Myocyte (in vitro differentiated cells): ENCODE measurements at regions not wholly inside any gene's neighbourhood (a gene's known extent, or its start where the extent isn't known, plus 50 kb on each side); places are given as distances from the start of the nearest gene placed in this dataset.
A peak's percentile ranks its signal among the peaks of the same experiment; 100 is the strongest.
"Not testable (repeated sequence)": the region's sequence is repeated elsewhere in the genome, so short reads cannot be mapped to it uniquely, and the experiment has no call there.

Experiments used
- DNase-seq: peaks from one replicate; pipeline ENCODE4 v3.0.0-alpha.2; 2012; ENCODE audit warnings: low read depth

DNA sequence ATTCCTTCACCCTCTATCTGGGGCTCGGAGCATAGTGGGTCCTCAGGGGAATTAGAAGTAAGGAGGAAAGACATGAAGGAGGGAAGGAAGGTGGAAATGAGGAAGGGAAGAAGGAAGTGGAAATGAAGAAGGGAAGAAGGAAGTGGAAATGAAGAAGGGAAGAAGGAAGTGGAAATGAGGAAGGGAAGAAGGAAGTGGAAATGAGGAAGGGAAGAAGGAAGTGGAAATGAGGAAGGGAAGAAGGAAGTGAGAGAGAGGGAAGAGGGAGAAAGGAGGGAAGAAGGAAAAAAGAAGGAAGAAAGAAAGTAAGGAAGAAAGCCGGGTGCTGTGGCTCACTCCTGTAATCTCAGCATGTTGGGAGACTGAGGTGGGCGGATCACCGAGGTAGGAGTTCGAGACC lies 125.6 kb upstream of the SALL4 start:
- DNase-seq: not testable (repeated sequence)

DNA sequence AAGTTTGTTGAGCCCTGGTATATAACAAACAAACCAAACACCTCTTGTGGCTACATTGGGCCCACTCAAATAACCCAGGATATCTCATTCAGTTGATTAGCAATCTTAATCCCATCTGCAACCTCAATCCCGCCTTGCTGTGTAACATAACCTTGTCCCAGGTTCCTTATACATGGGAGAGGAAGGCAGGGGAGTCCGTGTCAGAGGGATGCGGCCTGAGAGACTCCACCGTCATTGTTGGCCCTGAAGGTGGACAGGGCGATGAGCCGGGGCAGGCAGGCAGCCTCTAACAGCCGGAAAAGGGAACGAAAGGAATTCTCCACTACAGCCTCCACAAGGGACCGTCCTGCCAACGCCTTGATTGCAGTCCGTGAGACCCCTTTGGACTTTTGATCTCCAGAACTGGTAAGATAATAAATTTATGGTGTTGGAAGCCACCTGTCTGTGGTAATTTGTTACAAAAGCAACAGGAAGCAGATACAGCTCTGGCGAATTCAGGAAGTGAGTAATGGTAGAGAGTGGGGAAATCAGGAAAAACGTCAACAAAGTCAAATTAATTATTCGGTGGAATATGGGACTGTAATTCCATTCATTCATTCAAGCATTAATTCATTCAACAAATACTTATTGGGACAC lies 124.5 kb upstream of the SALL4 start:
- DNase-seq: no peak

DNA sequence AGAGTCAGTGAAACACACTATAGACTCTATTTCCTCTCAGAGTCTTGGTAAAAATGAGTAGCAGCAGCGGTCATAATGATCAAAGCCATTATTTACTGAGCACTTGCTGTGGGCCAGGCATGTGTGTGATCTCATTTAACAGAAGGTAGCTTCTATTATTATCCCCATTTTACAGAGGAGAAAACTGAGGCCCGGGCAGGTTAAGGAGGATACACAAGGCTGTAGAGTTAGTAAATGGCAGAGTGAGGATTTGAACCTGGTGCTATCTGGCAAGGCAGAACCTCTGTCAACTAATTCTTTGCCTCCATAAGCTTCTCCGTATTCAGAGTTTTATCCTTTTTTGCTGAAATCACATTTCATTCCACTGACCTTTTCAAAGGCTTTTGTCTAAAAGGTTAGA lies 122.2 kb upstream of the SALL4 start:
- no peak for DNase-seq

DNA sequence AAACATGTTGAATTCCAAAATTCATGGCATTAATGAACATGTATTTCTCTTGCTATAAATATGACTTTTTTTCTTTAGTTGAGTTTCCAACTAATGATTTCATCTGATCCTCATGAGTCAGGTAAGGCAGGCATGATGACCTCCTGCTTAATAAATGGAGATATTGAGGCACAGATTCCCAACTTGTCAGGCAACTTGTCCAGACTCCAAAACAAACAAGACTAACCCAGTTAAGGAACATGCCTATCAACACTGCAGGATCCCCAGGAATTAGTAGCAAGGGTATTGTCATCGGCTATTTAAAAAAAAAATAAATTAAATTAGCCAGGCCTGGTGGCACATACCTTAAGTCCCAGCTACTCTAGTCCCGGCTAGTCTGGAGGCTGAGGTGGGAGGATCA lies 121.3 kb upstream of the SALL4 start:
- no peak for DNase-seq

DNA sequence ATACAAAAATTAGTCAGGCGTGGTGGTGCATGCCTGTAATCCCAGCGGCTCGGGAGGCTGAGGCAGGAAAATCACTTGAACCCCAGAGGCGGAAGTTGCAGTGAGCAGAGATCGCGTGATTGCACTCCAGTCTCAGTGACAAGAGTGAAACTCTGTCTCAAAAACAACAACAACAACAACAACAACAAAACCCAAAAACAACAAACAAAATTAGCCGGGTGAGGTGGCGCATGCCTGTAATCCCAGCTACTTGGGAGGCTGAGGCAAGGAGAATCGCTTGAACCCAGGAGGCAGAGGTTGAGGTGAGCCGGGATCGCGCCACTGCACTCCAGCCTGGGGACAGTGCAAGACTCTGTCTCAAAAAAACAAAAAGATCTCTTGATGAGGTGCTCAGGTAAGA lies 120.5 kb upstream of the SALL4 start:
- DNase-seq: not testable (repeated sequence)

DNA sequence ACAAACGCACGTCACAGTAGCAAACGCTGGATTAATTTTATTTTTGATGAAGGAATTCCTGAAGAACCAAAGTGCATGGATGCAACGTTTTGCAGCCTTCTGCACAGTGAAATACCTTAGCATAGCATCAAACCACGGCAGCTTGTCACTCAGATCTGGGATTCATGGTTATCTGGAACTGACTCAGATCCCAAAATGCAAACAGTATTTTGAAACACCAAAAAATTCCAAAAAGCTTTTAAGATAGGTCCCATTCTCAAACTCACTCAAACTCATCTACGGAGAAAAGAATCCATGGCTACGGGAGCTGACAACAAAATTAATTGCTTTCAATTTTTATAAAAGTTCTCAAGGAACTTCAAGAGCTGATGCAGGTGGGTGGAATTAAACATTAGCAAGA lies 116.2 kb upstream of the SALL4 start:
- DNase-seq: no peak

DNA sequence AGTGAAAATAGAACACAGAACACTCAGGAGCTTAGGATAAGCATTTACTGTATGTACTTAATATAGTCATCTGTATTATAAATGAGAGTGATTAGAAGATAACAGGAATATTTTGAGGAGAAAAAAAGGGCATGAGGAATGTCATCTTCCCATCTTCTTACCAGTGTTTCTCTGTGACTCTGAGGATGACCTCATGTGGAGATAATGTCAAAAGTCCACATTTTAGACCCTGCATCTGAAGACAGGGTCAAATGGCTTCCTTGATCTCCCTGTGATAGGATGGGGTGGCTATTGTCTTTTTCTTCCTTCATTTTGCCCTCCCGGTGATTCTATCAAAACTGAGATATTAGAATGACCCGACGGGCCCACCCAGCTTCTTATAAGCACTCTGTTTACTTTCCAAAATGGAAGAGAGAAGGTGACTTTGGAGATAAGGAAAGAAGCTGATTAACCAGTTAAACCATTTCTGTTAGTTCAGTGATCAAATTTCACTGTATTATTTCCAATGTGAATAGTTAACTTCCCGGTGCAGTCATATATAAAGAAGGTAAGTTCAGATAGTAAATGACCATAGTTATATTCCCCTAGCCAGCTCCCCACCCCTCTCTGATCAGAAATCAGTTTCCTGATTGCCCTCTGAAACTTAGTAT lies 115.7 kb upstream of the SALL4 start:
- no peak for DNase-seq

DNA sequence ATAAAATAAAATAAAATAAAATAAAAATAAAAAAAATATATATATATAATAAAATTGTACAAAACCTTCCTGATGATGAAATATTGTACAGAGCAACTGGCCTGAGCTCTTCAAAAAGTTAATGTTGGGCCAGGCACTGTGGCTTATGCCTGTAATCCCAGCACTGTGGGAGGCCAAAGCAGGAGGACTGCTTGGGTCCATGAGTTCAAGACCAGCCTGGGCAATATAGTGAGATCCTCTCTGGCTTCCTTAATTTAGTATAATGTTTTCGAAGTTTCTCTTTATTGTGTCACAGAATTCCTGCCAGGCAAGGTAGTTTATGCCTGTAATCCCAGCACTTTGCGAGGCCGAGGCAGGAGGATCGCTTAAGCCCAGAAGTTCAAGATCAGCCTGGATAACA lies 113.9 kb upstream of the SALL4 start:
- no peak for DNase-seq

DNA sequence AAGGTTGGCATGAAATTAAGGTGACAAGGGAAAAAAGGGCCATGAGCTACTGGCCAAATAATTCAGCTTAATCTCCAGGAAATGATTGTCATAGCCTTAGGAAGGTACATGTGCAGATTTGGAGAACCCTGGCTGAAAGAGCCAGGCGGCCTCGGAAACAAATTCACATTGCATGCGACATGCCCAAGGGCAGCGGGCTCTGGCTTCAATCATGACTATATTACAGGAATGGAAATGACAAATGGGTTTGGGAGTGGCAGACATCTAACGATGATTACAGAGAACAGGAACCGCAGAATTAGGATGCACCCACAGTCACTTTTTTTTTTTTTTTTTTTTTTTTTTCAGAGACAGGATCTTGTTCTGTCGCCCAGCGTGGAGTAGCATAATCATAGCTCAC lies 112.4 kb upstream of the SALL4 start:
- no peak for DNase-seq

DNA sequence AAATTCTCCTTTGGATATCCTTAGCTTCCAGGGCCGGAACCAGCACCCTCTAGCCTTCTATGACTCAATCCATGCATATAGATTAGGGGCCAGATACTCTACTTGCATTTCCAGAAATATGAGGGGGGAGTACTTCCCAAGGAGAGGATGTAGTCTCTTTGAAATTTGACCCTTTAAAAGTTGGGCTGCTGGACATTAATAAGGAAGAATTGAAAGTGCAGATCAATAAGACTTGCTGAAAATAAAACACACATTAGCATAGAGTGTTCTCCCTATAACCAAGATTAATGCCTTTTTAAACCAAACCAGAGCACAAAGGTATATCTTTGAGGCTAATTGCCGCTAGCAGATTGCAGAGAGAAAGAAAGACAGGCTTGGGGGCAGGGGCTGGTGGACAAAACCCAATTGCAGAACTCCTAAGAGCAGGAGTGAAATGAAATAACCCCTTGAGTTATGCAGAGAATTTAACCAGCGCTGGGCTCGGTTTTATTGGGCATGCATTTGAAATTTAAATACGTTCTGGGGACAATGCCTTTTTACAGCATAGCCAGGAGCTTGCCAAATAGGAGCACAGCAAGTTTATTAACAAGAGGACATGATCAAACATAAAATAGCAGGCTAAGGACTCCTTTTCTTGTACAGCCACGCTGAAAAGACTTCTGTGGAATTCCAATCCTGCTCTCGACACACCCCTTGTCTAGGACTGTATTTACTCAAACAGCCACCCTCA lies 108.2 kb upstream of the SALL4 start:
- DNase-seq: peak; percentile 20

DNA sequence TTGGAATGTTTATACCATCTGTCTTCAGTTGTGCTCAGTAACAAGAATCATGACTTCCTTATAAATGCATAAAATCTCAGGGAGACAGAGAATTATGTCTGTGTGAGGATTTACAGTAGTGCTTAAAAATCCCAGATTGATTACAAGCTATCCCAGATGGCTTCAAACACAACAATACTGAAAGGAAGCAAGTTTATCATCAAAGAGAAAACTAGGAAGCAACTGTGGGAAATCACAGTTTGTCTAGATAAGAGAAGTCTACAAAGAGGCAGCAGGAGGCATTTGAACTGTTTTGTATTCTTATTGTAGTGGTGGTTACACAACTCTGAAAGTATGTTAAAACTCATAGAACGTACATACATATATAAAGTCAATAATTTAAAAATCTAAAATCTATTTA lies 104.4 kb upstream of the SALL4 start:
- no peak for DNase-seq

DNA sequence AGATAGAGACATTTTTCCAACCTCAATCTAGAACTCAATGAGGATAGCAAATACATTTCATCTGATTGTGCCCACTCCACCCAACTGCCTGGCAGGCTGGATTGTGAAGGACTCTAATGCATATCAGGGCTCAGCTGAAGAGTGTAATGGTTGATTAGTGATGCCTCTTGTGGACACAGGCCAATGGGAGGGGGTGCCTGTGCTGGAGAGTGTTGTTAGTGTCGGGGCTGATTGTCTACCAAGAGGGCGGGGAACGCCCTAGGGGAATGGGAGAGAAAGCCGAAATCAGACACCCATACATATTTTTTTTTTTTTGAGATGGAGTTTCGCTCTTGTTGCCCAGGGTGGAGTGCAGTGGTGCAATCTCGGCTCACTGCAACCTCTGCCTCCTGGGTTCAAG lies 103.7 kb upstream of the SALL4 start:
- no peak for DNase-seq

DNA sequence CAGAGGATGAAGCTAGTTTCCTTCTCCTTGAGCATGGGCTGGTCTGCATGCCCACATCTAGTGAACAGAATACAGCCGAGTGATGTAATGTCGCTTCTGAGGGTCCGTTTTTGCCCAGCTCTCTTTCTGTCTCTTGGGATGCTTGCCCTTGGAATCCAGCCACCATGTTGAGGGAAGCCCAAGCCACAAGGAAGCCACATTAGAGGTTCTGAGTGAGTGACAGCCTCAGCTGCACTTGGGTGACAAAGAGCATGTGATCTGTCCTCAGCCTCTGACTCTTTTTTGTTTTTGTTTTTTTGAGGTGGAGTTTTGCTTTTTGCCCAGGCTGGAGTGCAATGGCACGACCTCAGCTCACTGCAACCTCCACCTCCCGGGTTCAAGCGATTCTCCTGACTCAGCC lies 100.6 kb upstream of the SALL4 start:
- peak; percentile 99 for DNase-seq

DNA sequence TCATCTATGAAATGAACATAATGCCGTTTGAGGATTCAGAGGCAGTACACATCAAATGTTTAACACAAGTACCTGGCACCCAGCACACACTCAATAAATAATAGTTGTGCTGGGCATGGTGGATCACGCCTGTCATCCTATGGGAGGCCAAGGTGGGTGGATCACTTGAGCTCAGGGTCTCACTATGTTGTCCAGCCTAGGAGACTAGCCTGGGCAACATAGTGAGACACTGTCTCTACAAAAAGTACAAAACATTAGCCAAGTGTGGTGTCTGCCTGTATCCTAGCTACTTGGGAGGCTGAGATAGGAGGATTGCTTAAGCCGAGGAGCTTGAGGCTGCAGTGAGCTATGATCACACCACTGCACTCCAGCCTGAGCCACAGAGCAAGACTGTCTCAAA lies 98.1 kb upstream of the SALL4 start:
- no peak for DNase-seq

DNA sequence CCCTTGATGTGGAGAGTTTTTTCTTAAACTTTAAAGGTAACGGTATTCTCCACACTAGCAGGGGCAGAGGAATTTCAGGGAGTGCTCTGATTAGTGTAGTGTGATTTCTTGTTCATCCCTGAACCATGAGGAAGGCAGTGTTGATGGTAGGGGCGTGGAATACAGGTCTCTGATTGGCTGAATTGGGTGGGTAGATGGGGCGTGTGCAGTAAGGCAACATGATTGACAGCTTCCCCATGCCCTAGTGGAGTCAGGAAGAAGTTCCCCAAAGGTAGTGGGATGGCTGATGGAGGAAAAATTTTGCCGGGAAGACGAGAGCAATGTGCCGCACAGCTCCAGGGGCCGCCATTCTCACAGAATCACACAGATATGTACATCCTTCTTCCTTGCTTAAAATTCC lies 97.4 kb upstream of the SALL4 start:
- DNase-seq: no peak

DNA sequence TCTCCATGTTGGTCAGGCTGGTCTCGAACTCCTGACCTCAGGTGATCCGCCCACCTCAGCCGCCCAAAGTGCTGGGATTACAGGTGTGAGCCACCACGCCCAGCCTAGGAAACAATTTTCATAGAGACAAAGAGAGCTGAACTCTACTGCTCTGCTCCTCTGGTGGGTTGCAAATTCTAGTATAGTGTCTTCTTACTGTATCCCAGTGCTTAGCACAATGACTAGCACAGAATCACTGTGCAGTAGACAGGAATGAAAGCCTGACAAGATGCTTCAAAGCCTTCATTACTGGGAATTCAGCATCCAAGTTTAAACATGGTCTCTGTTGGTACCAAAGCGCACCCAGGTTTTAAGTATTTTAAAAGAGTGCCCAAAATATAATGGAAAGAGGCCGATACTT lies 96.5 kb upstream of the SALL4 start:
- no peak for DNase-seq

DNA sequence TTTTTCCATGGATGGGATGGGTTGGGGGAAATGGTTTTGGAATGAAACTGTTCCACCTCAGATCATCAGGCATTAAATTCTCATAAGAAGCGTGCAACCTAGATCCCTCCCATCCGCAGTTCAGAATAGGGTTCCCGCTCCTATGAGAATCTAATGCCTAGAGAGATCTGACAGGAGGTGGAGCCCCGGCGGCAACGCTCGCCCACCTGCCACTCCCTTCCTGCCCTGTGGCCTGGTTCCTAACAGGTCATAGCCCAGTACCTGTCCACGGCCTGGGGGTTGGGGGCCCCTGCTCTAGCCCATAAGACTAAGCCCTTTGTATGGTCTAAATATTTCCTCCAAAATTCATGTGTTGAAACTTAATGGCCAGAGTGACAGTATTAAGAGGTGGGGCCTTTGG lies 92.3 kb upstream of the SALL4 start:
- no peak for DNase-seq

DNA sequence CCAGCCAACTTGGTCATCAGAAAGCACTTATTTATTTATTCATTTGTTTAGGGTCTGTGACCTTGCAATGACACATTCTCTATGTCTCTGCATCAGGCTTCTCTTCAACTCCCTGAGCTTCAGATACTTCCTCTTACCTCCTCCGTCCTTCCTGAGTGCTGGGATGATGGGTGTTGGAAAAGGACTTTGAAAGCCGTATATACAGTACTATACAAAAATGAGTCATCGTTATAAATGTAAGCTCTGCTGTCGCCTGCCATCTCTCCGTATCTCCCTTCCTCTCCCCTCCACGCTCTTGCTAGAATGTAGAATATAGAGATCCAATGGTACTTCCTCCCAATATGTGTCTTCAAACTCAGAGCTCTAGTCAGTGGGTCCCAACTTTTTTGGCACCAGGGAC lies 91.9 kb upstream of the SALL4 start:
- no peak for DNase-seq

DNA sequence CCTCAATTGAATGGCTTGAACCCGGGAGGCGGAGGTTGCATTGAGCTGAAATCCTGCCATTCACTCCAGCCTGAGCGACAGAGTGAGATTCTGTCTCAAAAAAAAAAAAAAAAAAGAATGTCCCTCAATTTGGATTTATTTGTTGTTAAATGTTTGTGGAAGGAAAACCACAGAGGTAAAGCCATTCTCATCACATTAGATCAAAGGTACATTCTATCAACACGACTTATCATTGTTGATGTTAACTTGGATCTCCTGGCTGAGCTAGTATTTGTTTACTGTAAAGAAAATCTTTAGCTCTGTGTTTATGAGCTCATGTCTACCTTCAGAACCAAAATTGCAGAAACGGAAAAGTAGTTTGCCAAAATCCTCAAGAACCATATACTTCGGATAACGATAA lies 91.4 kb upstream of the SALL4 start:
- DNase-seq: no peak

DNA sequence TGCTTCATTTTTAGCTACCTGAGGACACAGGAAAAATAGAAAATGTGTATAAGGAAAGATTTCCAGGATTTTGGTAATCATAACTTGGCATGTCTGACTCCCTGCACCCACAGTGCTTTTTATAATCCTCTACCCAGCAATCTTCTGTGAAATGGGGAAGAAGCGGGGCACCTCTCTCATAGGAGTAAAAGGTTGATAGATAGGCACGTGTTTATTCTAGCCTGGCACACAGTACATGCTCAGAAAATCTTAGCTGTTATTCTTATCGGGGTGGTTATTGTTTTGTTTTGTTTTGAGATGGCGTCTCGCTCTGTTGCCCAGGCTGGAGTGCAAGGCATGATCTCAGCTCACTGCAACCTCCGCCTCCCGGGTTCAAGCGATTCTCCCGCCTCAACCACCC lies 87.7 kb upstream of the SALL4 start:
- DNase-seq: no peak

DNA sequence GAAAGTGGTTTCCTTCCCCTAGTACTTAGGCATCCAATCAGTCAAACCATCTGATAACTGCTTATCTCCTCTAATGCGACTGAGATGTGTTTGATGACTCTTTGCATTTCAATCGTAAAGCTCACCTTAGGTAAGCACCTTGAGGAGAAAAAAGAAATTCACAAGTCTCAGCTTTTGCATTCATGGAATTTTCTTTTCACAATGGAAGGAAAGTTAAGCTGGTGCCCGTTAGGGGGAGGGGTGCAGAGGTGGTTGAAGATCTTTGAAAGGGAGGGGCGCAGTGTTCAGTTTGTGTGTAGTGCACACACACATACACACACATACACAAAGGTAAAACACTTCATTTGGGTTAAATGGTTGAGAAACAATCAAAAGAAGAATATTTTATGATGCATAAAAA lies 87.1 kb upstream of the SALL4 start:
- no peak for DNase-seq

DNA sequence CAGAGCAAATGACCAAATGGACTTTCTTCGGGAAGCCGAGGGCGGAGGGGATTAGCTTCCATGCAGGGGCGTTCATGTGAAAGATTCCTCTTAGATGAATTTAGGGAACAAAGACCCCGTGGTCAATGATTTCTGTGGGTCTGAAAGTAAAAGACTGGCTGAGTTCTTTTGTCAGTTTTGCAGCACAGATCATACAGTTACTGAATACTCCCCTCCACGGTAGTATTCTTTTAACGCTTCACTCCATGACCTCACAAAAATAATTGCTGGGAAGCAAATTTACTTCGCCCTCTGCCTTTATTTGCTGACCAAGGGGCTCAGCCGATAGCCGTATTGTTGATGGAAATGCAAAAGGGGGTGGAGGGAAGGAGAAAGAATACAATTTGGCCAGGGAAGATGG lies 86.0 kb upstream of the SALL4 start:
- DNase-seq: no peak
